ENCODE measurements at regions not wholly inside any gene's neighbourhood (a gene's known extent, or its start where the extent isn't known, plus 50 kb on each side); places are given as distances from the start of the nearest gene placed in this dataset.

DNA sequence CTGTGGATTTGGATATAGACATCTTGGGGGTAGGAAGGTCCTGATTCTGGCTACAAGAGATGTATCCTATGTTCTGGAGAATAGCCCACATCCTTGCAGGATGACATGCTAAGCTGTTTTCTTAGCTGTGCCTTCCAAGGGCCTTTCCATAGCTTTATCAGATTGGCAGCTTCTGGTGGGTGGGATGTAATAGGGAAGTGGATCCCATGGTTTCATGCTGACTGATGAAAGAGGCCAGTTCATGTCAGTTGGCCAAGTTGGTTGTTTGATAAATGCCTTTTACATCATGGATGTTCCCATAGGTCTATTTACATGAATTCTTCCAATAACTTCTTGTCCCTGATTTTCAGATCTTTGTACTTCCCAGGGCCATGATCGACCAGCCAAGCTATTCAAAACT lies 169.1 kb upstream of the RMST start:
- TF ChIP-seq, protein P1, sequence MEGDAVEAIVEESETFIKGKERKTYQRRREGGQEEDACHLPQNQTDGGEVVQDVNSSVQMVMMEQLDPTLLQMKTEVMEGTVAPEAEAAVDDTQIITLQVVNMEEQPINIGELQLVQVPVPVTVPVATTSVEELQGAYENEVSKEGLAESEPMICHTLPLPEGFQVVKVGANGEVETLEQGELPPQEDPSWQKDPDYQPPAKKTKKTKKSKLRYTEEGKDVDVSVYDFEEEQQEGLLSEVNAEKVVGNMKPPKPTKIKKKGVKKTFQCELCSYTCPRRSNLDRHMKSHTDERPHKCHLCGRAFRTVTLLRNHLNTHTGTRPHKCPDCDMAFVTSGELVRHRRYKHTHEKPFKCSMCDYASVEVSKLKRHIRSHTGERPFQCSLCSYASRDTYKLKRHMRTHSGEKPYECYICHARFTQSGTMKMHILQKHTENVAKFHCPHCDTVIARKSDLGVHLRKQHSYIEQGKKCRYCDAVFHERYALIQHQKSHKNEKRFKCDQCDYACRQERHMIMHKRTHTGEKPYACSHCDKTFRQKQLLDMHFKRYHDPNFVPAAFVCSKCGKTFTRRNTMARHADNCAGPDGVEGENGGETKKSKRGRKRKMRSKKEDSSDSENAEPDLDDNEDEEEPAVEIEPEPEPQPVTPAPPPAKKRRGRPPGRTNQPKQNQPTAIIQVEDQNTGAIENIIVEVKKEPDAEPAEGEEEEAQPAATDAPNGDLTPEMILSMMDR (optimal IDR thresholded peaks at IDR 0.05 in 1 of 3, IDR thresholded peaks at IDR 0.05 in 1 of 3, conservative IDR thresholded peaks at IDR 0.05 in 1 of 3; ENCODE audit: extremely low read depth in 1 of 3, insufficient read depth in 2 of 3, low read length in 3 of 3) = no peak
- no peak for TF ChIP-seq EZH2 (IDR thresholded peaks at IDR 0.05; ENCODE audit: low read length)
- H3K9ac ChIP-seq (ENCODE audit: control insufficient read depth, extremely low read depth, insufficient read depth, low read length) = no peak overlapping the region
- no peak overlapping the region for H3K27ac ChIP-seq (ENCODE audit: control insufficient read depth, insufficient read depth, low read length)
- H3K9me1 ChIP-seq (ENCODE audit: control insufficient read depth, extremely low read depth, insufficient read depth, low read length) = no peaks in the 10 kb centered on the region
- DNase-seq (ENCODE audit: low read depth, low spot score) = no peak
- H3K27me3 ChIP-seq (ENCODE audit: control insufficient read depth, extremely low read depth, insufficient read depth, low read length) = no peaks in the 10 kb centered on the region
- no peak for FAIRE-seq
- H3K36me3 ChIP-seq (ENCODE audit: control insufficient read depth in 2 of 2, extremely low read depth in 1 of 2, insufficient read depth in 2 of 2, low read length in 2 of 2) = no peaks in the 10 kb centered on the region
- H3K79me2 ChIP-seq (ENCODE audit: control insufficient read depth, insufficient read depth, low read length) = no peaks in the 10 kb centered on the region
- no peak overlapping the region for H3K4me3 ChIP-seq (ENCODE audit: control insufficient read depth in 2 of 3, extremely low read depth in 1 of 3, insufficient read depth in 2 of 3, low read depth in 1 of 3, low read length in 3 of 3)
- H2AFZ ChIP-seq (ENCODE audit: control insufficient read depth, low read length) = no peak overlapping the region
- dilution Hi-C loops (cut with MboI; ENCODE audit: extremely low pct_ligation_motif_present, low sequenced_read_pairs) = no loop called here
- H3K4me2 ChIP-seq (ENCODE audit: control insufficient read depth, extremely low read depth, insufficient read depth, low read depth, low read length) = no peak overlapping the region
- H4K20me1 ChIP-seq (ENCODE audit: control insufficient read depth, extremely low read depth, insufficient read depth, low read length) = no peaks in the 10 kb centered on the region
- no peaks in the 10 kb centered on the region for H3K4me1 ChIP-seq (ENCODE audit: control insufficient read depth, extremely low read depth, insufficient read depth, low read length)
- H3K9me3 ChIP-seq (ENCODE audit: control insufficient read depth, low read depth, low read length) = peaks cover 2% of the 10 kb centered on the region

GRCh38 chr12:97299847-97300246 lies 162.8 kb upstream of the RMST start:
- Histone ChIP-seq H3K4me3 (ENCODE audit: control insufficient read depth in 2 of 3, extremely low read depth in 1 of 3, insufficient read depth in 2 of 3, low read depth in 1 of 3, low read length in 3 of 3) (no peak overlapping the region), H3K9me1 (ENCODE audit: control insufficient read depth, extremely low read depth, insufficient read depth, low read length) (no peaks in the 10 kb centered on the region), H3K27ac (ENCODE audit: control insufficient read depth, insufficient read depth, low read length) (no peak overlapping the region), H3K9ac (ENCODE audit: control insufficient read depth, extremely low read depth, insufficient read depth, low read length) (no peak overlapping the region), H3K9me3 (ENCODE audit: control insufficient read depth, low read depth, low read length) (no peaks in the 10 kb centered on the region), H3K27me3 (ENCODE audit: control insufficient read depth, extremely low read depth, insufficient read depth, low read length) (no peaks in the 10 kb centered on the region), H3K79me2 (ENCODE audit: control insufficient read depth, insufficient read depth, low read length) (no peaks in the 10 kb centered on the region), H2AFZ (ENCODE audit: control insufficient read depth, low read length) (no peak overlapping the region), H3K4me1 (ENCODE audit: control insufficient read depth, extremely low read depth, insufficient read depth, low read length) (no peaks in the 10 kb centered on the region), H3K4me2 (ENCODE audit: control insufficient read depth, extremely low read depth, insufficient read depth, low read depth, low read length) (no peak overlapping the region), H4K20me1 (ENCODE audit: control insufficient read depth, extremely low read depth, insufficient read depth, low read length) (no peaks in the 10 kb centered on the region), H3K36me3 (ENCODE audit: control insufficient read depth in 2 of 2, extremely low read depth in 1 of 2, insufficient read depth in 2 of 2, low read length in 2 of 2) (no peaks in the 10 kb centered on the region)
- FAIRE-seq (no peak), DNase-seq (ENCODE audit: low read depth, low spot score) (no peak)
- dilution Hi-C loops (cut with MboI; ENCODE audit: extremely low pct_ligation_motif_present, low sequenced_read_pairs) = no loop called here
- TF ChIP-seq, protein P1 (optimal IDR thresholded peaks at IDR 0.05 in 1 of 3, IDR thresholded peaks at IDR 0.05 in 1 of 3, conservative IDR thresholded peaks at IDR 0.05 in 1 of 3; ENCODE audit: extremely low read depth in 1 of 3, insufficient read depth in 2 of 3, low read length in 3 of 3) = no peak
- no peak for TF ChIP-seq EZH2 (IDR thresholded peaks at IDR 0.05; ENCODE audit: low read length)
